Hippocampal formation (tissue), 2 donors: ENCODE measurements at regions not wholly inside any gene's neighbourhood (a gene's known extent, or its start where the extent isn't known, plus 50 kb on each side); places are given as distances from the start of the nearest gene placed in this dataset.

Experiments used
- DNase-seq, 2 donors: peaks; one replicate each; lab custom pipeline; 2025; lab: John Stamatoyannopoulos, UW

DNA sequence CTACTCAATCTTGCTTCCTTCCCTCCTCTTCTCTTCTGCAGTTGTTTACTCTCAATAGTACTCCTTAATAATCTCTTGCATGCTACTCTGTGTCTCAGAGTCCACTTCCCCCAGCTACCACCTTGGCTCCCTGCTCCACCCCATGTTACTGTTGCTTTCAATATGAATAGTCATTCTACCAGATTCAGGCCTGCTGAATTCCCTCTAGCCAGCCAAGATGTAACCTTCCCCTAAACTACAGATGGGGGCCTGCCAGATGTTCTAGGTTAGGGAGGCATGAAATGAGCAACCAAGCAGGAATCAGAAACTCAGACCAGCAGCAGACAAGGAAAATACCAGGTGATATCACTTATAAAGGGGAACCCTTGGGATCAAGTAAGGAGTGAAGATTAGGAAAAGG lies 392.1 kb upstream of the DDHD1 start:
- no peak for DNase-seq

DNA sequence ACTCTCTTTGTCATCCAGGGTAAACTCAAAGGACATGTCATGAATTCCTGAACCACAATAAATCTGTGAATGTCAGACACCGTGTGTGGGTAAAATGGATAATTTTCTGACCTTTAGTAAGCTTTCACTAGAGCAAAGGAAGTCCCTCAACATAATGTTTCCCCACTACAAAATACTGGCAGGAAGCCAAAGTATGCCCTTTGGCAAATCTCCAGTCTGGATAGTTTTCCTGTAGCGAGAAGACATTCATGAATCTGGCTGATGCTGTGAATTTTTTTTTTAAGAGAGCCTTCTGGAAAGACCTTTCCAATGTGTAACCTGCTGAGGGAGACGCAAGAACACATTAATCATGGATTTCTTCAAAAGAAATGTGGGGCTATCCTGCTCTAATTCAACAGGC lies 389.6 kb upstream of the DDHD1 start:
- DNase-seq: no peak

GRCh38 chr14:53541411-53541810 lies 388.3 kb upstream of the DDHD1 start:
- no peak for DNase-seq

GRCh38 chr14:53539489-53540126 lies 386.5 kb upstream of the DDHD1 start:
- peak; percentile 72 to 78 for DNase-seq

DNA sequence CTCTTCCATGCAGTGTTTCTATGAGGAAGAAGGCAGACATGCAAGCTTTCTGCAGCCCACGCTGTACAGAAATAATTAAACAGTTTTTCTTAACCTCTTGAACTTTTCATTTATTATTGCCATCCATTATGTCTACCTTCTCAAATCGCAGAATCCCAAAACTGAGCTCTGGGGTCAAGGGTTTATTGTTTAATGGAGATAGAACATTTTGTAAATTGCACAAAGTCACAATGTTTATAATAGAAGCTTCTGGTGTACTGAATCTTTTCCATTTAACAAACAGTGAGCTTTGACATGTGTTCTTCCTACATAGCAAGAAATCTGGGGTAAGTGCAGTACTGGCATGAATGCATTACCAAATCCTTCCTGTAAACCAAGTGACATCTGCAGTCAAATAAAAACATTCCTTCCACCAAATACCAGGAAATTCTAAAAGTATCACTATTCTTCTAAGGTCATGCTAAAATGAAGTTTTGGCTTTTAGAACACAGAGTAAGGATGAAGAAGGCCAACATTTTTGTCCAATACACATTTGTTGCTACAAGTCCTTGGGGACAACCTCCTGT lies 385.3 kb upstream of the DDHD1 start:
- no peak for DNase-seq

DNA sequence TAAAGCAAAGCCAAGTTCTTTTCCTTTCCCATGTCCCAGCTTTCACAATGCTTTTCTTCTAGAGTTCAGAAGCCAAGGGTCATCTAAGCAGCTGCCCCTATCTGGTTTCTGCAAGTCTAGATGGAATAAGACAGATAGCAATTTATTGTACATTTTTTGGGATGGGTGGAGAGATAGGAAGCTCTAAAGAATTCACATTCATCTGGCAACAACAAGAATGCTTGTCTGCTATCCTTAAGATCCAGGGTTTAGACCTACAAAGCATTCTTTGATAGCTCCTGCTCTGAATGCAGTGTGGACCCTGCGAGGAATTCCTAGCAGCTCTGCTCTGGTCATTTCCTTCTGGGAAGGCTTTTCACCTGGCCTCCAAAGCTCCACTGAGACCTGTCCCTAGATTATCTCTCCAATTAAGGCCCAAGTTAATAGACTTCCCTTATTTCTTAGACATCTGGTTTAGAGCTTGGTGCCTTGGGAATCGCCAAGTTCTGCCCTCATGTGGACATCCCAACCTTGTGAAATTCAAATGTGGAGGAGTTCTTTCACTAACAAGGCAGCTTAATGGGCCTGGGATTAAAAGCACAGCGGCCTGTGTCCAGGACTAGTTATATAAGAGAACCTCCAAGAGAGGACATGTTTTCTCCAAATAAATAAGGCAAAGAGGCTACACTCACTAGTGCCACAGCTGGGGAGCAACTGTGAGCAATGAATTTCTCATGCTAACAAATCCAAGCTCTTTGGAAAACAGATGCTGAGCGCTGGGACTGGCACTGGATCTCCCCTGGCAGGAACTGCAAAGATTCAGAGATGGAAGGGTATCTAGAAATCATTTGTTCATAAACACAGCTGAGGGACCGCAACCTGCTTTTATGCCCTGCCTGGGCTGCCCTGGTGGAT lies 384.5 kb upstream of the DDHD1 start:
- no peak for DNase-seq

GRCh38 chr14:53536446-53536845 lies 383.3 kb upstream of the DDHD1 start:
- no peak for DNase-seq

DNA sequence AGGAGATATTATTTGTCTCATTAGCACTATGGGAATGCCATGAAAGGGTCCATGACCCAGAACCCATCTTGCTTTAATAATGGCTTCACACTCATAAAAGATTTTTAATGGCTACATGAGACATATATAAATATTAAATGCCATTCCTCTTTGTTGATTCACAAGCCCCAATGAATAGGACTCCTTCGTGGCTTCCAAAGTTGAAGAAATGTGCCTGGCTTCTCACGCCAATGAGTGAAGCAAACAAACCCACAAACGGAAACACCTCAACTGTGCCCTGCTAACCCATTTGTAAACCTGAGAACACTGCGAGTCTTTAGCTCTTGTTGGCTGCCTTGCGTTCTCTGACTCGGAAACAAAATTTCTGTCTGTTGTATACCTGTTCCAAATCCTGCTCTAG lies 381.7 kb upstream of the DDHD1 start:
- DNase-seq: no peak

- DNase-seq: no peak
These were observed 380.4 kb upstream of the DDHD1 start for GRCh38 chr14:53533384-53533970.

DNA sequence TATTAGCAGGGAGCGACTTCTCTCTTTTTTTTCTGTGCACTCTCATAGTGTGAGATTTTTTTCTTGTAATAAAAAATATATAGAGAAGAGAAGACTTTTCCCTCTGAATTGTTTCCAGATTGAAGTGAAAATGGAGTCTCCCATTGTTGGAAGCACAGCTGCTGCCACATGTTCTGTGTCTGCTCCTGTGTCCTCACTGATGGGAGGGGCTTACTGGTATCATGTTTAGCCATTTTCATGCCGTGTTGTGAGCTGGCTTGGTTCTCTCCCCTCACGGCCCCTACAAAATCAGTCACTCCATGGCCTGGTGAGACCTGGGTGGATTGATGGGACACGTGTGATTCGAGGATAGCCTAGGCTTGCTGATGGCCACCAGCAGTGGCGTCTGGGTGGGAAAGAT lies 379.7 kb upstream of the DDHD1 start:
- DNase-seq: no peak

DNA sequence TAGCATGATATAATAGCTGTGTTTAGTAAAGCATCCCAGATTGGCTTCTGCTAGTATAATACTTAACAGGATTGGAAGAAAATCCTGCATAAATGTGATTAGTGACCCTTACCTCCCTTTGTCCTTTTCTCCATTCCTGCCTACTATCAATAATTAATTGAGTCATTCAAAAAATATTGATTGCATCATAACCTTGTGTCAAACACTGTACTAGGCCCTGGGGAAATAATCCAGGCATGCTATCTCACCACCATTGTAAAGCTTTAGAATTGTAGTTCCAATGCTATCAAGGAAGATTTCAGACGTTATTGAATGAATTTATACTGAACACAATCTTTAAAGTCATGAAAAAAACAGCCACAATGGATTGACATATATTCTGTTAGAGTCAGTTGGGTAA lies 378.6 kb upstream of the DDHD1 start:
- no peak for DNase-seq

- no peak for DNase-seq
These were observed 378.0 kb upstream of the DDHD1 start for GRCh38 chr14:53531156-53531555.

GRCh38 chr14:53529519-53529918 lies 376.4 kb upstream of the DDHD1 start:
- no peak for DNase-seq

GRCh38 chr14:53528185-53528671 lies 375.1 kb upstream of the DDHD1 start:
- no peak for DNase-seq

DNA sequence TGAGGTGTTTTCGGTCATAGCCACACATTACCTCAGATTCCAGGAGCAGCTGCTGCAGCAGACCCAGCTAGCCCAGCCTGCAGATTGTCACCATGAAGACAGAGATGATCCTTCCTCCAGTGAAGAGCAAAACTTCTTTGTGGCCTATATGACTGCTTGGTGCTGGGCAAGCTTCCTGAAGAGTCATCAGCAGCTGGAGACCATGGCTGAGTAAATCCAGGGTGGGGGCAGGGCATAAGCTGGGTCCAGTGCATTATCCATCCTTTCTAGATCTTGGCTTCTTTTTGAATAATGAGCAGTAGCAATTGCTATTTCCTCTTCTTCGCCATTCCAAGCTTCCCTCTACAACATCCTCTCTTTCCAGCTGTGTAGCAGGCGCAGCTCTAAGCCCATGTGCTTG lies 373.1 kb upstream of the DDHD1 start:
- DNase-seq: no peak

GRCh38 chr14:53525608-53526007 lies 372.5 kb upstream of the DDHD1 start:
- no peak for DNase-seq

GRCh38 chr14:53524391-53524790 lies 371.3 kb upstream of the DDHD1 start:
- no peak for DNase-seq

DNA sequence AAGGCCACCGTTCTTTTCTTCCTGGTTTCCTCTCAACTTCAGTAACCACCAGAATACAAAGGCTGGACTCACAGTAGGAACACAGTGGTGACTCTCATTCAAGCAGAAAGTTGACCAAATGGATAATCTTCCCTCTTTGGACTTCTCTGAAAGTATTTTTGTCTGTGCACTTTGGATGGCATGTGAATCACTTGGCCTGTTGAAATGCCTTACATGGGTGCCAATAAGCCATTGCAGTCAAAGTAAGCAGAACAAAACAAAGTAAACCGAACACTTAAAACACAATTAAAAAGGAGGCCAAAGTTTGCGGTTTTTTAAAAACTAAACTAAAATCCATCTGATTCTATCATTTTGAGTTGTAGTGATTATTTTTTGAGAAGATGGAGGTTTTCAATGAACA lies 370.1 kb upstream of the DDHD1 start:
- DNase-seq: peak in 1 of 2 donors; percentile 9

DNA sequence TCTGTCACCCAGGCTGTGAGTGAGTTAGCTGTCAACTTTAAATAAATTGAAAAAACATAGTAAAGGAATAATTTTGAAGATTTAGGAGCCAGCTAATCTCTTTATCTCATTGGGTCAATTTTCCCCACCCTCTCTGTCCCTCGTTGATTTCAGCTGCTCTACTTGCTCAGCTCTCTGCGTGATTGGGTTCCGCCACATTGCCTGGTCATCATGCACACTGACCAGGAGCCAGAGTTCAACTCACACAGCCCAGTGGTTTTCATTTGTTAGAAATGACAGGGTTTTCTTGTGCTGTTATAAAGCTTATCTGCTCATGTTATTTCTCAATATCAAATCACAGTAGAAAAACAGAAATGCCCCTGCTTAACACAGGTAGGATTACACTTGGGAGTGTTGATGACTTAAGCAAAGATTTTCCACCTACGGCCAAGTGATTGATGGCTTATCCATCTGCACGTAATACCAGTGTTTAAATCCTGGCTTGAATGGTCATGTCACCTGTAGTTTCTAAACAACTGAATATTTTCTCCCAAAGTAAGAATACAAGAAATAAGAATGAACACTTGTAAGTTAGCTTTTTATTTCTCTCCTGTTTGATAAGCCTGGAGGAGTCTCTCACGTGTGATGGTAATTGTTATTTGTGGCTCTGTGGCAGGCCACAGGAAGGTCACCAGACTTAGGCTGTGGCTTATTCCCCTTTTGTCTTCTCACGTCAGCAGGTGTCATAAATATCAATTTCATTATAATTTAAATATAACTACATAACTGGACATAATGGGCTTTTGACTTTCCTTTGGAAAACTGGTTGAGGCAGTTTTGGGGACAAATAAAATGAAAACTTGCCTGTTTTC lies 367.2 kb upstream of the DDHD1 start:
- DNase-seq: no peak

DNA sequence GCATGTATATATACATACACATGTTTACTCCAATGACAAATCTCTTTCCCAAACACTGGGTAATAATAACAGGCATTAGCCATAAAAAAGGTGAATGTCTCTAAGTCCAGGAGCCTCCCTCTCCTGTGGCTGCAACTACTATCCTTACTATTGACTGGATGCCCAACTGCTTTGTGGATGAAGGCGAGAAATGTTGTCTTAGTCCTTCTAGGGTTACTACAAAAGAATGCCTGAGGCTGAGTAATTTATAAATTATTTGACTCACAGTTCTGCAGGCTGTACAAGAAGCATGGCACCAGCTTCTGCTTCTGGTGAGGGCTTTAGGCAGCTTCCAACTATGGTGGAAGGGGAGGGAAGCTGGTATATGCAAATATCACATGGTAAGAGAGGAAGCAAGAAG lies 366.0 kb upstream of the DDHD1 start:
- DNase-seq: no peak

DNA sequence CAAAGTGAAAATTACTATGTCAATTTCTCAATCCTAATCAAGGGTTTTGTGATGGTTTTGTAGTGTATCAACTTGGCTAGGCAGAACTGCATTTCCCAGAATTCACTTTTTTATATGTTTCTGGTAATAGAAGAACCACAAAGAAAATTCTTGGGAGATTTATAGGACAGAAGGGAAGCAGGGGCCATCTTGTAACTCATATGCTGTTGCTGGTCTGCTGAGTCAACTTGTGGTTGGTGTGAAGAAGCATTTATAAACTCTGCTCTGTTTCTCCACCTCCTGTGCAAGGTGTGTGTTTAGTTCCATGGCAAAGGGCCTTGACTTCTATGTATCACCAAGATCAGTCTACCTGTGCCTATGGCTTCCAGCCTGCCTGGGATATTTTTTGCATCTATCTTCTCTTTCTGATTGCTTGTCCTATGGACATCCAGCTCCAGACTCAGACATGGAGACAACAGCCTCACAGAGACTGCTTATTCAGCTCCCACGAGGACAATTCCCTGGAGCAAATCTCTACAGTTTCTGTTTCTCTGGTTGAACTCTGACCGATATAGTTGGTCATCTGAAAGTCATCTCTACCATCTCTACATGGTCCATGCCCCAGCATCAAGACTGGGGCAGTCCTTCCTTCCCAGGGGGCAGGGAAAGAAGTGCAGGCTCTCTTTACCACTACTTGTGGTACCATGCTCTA lies 364.3 kb upstream of the DDHD1 start:
- DNase-seq: no peak
